ENCODE measurements at regions not wholly inside any gene's neighbourhood (a gene's known extent, or its start where the extent isn't known, plus 50 kb on each side); places are given as distances from the start of the nearest gene placed in this dataset.

GRCh38 chr14:71549421-71550050 is 382.7 kb upstream of the RGS6 start:
- H3K27me3 Mint-ChIP-seq = no peaks in the 10 kb centered on the region
- H3K36me3 Mint-ChIP-seq = no peaks in the 10 kb centered on the region
- no peaks in the 10 kb centered on the region for H3K9me3 Mint-ChIP-seq
- peaks cover 7% of the 10 kb centered on the region for H3K4me1 Mint-ChIP-seq (ENCODE audit: unreplicated experiment)
- DNase-seq (ENCODE audit: extremely low spot score, unreplicated experiment) = no peak
- no peak overlapping the region for H3K27ac Mint-ChIP-seq
- no peak for TF ChIP-seq CTCF (conservative IDR thresholded peaks at IDR 0.05)
- no peak overlapping the region for H3K4me3 Mint-ChIP-seq

GRCh38 chr14:71550367-71550766 is 381.9 kb upstream of the RGS6 start:
- H3K4me3 Mint-ChIP-seq = no peak overlapping the region
- DNase-seq (ENCODE audit: extremely low spot score, unreplicated experiment) = no peak
- peaks cover 7% of the 10 kb centered on the region for H3K4me1 Mint-ChIP-seq (ENCODE audit: unreplicated experiment)
- H3K36me3 Mint-ChIP-seq = no peaks in the 10 kb centered on the region
- TF ChIP-seq CTCF (conservative IDR thresholded peaks at IDR 0.05) = no peak
- H3K9me3 Mint-ChIP-seq = peaks cover 3% of the 10 kb centered on the region
- no peaks in the 10 kb centered on the region for H3K27me3 Mint-ChIP-seq
- no peak overlapping the region for H3K27ac Mint-ChIP-seq

DNA sequence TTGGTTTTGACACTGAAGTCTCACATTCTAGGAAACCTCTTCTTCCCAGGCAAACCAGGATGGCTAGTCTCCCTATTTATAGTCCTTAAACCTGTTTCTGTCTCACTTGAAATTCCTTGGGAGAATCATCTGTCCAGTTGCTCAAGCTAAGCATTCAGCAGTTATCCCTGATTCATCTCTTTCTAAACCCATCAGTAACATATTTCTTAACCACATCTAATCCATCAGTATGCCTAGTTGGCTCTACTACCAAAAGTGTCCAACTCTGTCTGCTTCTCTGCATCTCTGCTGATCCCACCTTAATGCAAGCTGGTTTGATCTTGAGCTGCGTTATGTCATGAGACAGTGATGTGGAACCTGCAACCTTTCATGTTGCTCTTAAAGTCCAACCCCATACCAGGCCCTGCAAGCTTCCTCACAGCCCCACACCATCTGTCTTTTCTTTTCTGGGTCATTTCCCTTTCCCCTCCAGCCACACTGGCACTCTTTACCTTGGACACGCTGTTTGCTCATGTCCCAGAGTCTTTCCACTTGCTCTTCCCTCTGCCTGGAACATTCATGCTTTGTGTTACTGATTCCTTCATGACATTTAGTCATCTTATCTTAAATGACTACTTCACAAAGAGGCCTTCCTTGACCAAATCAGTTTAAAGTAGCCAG is 380.8 kb upstream of the RGS6 start:
- TF ChIP-seq CTCF (conservative IDR thresholded peaks at IDR 0.05) = no peak
- no peaks in the 10 kb centered on the region for H3K27me3 Mint-ChIP-seq
- peaks cover 5% of the 10 kb centered on the region for H3K9me3 Mint-ChIP-seq
- no peak overlapping the region for H3K4me3 Mint-ChIP-seq
- H3K4me1 Mint-ChIP-seq (ENCODE audit: unreplicated experiment) = peaks cover 12% of the 10 kb centered on the region
- DNase-seq (ENCODE audit: extremely low spot score, unreplicated experiment) = no peak
- H3K36me3 Mint-ChIP-seq = no peaks in the 10 kb centered on the region
- peak overlapping the region; percentile 19 for H3K27ac Mint-ChIP-seq

DNA sequence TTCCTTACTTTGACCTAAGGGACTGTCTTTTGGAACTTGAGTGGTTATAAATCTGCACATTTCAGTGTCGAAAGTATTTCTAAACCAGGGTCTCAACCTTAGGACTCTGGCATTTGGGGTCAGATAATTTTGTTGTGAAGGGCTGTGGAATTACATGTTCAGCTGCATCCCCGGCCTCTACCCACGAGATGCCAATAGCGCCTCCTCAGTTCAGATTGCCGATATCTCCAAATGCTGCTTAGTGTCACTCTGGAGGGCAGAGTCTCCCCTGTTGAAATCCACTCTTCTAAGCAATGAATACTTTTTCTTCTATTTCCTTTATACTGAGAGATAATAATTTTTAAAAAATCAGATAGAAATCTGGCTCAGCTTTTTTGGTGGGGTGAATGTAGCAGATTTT is 379.4 kb upstream of the RGS6 start:
- H3K36me3 Mint-ChIP-seq = no peaks in the 10 kb centered on the region
- no peak for DNase-seq (ENCODE audit: extremely low spot score, unreplicated experiment)
- TF ChIP-seq CTCF (conservative IDR thresholded peaks at IDR 0.05) = no peak
- H3K27ac Mint-ChIP-seq = no peak overlapping the region
- H3K27me3 Mint-ChIP-seq = no peaks in the 10 kb centered on the region
- H3K4me1 Mint-ChIP-seq (ENCODE audit: unreplicated experiment) = peaks cover 12% of the 10 kb centered on the region
- peaks cover 5% of the 10 kb centered on the region for H3K9me3 Mint-ChIP-seq
- H3K4me3 Mint-ChIP-seq = no peak overlapping the region

GRCh38 chr14:71553779-71554178 is 378.4 kb upstream of the RGS6 start:
- Mint-ChIP-seq H3K27ac (no peak overlapping the region), H3K4me1 (ENCODE audit: unreplicated experiment) (peaks cover 12% of the 10 kb centered on the region), H3K4me3 (no peak overlapping the region), H3K36me3 (no peaks in the 10 kb centered on the region), H3K27me3 (no peaks in the 10 kb centered on the region), H3K9me3 (peaks cover 5% of the 10 kb centered on the region)
- no peak for TF ChIP-seq CTCF (conservative IDR thresholded peaks at IDR 0.05)
- no peak for DNase-seq (ENCODE audit: extremely low spot score, unreplicated experiment)

Measured in type B pancreatic cell (in vitro differentiated cells).